ENCODE measurements at regions not wholly inside any gene's neighbourhood (a gene's known extent, or its start where the extent isn't known, plus 50 kb on each side); places are given as distances from the start of the nearest gene placed in this dataset.

DNA sequence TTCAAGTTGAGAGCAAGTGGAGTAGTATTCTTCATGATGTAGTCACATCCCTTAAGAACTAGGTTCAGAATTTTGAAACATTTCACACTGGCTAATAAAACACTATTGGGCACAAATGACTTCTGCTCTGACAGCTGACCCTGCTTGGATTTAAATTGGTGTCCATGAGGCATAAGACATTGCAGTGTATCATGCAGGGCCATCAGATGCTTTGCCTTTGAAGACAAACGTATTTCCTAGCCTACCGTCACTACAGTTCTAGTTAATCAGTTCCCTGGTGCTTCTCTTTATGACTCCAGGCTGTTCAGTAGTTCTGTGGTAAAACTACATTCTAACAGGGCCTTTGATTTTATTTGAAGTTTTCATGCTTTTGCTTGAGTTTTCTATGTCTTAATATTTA, 168.5 kb upstream of the ZNF804B start:
- Histone ChIP-seq H3K36me3 (no peaks in the 10 kb centered on the region), H3K4me1 (no peaks in the 10 kb centered on the region), H3K27me3 (no peaks in the 10 kb centered on the region), H3K9me3 (peaks cover 0 to 16% (median 5%) of the 10 kb centered on the region in 12 donors), H3K27ac (no peak overlapping the region), H3K4me3 (no peak overlapping the region)
- WGBS, 4 donors: 78 to 87% (median 85%) methylated on average over 2 of the region's 2 CpGs
- TF ChIP-seq, protein P1, sequence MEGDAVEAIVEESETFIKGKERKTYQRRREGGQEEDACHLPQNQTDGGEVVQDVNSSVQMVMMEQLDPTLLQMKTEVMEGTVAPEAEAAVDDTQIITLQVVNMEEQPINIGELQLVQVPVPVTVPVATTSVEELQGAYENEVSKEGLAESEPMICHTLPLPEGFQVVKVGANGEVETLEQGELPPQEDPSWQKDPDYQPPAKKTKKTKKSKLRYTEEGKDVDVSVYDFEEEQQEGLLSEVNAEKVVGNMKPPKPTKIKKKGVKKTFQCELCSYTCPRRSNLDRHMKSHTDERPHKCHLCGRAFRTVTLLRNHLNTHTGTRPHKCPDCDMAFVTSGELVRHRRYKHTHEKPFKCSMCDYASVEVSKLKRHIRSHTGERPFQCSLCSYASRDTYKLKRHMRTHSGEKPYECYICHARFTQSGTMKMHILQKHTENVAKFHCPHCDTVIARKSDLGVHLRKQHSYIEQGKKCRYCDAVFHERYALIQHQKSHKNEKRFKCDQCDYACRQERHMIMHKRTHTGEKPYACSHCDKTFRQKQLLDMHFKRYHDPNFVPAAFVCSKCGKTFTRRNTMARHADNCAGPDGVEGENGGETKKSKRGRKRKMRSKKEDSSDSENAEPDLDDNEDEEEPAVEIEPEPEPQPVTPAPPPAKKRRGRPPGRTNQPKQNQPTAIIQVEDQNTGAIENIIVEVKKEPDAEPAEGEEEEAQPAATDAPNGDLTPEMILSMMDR (IDR thresholded peaks at IDR 0.05): no peak
- TF ChIP-seq POLR2A (IDR thresholded peaks at IDR 0.05): no peak
- ATAC-seq (no peak), DNase-seq (no peak)
- intact Hi-C loops (cut with DNase I): no loop called here

DNA sequence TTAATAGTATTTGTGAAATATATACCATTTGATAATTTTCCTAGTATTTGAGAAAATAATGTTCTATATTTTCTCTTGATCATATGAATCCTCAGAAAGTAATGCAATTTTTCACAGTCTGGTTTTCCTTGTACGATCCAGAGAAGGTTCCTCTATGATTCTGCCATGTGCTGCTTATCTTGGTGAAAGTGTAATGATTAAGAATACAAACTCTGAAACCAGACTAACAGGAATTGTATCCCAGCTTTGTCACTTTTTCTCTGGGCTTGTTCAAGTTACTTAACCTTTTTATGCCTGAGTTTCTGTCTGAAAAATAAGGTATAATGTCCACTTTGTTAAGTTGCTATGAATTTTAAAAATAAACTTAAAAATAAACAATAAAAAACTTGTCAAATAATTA, 169.6 kb upstream of the ZNF804B start:
- no peaks in the 10 kb centered on the region for H3K4me1 ChIP-seq
- no peak for ATAC-seq
- no peak for DNase-seq
- peaks cover 0 to 16% (median 4%) of the 10 kb centered on the region in 12 donors for H3K9me3 ChIP-seq
- no peaks in the 10 kb centered on the region for H3K36me3 ChIP-seq
- TF ChIP-seq, protein P1 (IDR thresholded peaks at IDR 0.05): no peak
- no peak for TF ChIP-seq POLR2A (IDR thresholded peaks at IDR 0.05)
- H3K27me3 ChIP-seq: no peaks in the 10 kb centered on the region
- no peak overlapping the region for H3K27ac ChIP-seq
- intact Hi-C loops (cut with DNase I): no loop called here
- no peak overlapping the region for H3K4me3 ChIP-seq
- WGBS, 4 donors: 59 to 76% (median 70%) methylated on average over 1 of the region's 1 CpG

DNA sequence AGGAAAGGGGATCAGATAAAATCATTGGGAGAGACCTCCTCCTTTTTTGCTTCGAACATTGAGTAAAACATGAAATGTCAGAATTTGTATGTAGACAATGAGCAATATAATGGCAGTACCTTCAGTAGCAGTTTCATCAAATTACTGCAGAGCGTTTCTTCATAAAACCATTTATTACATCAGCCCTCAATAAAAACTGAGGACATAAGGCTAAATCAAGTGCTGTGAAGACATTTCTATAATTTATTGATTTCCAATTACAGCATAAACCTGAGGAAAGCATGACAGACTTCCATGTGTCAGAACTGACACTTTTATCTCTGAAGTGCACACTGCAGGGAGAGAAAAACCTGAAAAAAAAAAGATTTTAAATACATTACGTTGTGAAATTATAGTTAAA, 172.6 kb upstream of the ZNF804B start:
- H3K4me1 ChIP-seq: no peaks in the 10 kb centered on the region
- WGBS, 4 donors: 65 to 67% (median 66%) methylated on average over 3 of the region's 3 CpGs

DNA sequence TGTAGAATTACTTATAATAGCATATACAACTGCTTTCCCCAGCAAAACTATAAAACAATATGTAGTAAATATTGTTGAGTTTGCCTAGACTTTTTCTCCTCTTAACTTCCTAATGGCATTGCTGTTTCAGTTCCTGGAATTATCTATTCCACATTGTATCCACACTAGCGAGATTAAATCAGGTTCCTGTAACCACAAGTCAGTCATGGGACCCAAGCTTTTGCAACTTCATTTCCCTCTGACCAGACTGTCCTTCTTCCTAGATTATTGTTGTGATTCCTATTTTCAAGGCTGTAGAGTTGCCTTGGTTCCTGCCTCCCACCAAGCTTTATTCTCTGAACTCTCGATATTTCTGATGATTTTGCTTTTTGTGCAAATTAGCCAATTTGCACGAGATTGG, 173.3 kb upstream of the ZNF804B start:
- 74 to 81% (median 76%) methylated on average over 3 of the region's 3 CpGs for WGBS, 4 donors
- Histone ChIP-seq H3K4me1 (no peaks in the 10 kb centered on the region), H3K27me3 (no peaks in the 10 kb centered on the region), H3K36me3 (no peaks in the 10 kb centered on the region), H3K27ac (no peak overlapping the region), H3K9me3 (peaks cover 0 to under 1% (median 0%) of the 10 kb centered on the region in 12 donors), H3K4me3 (no peak overlapping the region)
- DNase-seq (no peak), ATAC-seq (no peak)
- intact Hi-C loops (cut with DNase I): no loop called here
- TF ChIP-seq, protein P1 (IDR thresholded peaks at IDR 0.05): no peak
- TF ChIP-seq POLR2A (IDR thresholded peaks at IDR 0.05): no peak

More for the DNA sequence above, 172.6 kb upstream of the ZNF804B start:
- Histone ChIP-seq H3K36me3 (no peaks in the 10 kb centered on the region), H3K27ac (no peak overlapping the region), H3K9me3 (peaks cover 0 to 5% (median 0%) of the 10 kb centered on the region in 12 donors), H3K27me3 (no peaks in the 10 kb centered on the region), H3K4me3 (no peak overlapping the region)
- ATAC-seq (no peak), DNase-seq (no peak)
- intact Hi-C loops (cut with DNase I): no loop called here
- no peak for TF ChIP-seq POLR2A (IDR thresholded peaks at IDR 0.05)
- TF ChIP-seq, protein P1 (IDR thresholded peaks at IDR 0.05): no peak
